Endodermal cell (in vitro differentiated cells): ENCODE measurements at regions not wholly inside any gene's neighbourhood (a gene's known extent, or its start where the extent isn't known, plus 50 kb on each side); places are given as distances from the start of the nearest gene placed in this dataset.

Experiments
- DNase-seq: peaks from one replicate; pipeline ENCODE4 v3.0.0-alpha.2; 2017
- H3K27ac ChIP-seq: 2 replicates; pipeline ENCODE4 v1.5.1; 2013; ENCODE audit warnings: mild to moderate bottlenecking, low read depth, low read length, moderate library complexity
- H3K27me3 ChIP-seq: 2 replicates; pipeline ENCODE4 v1.6.1; 2013; ENCODE audit warnings: mild to moderate bottlenecking, low read length, moderate library complexity; ENCODE audit not compliant: insufficient read depth, control insufficient read depth, poor library complexity, severe bottlenecking
- H3K36me3 ChIP-seq: 2 replicates; pipeline ENCODE4 v1.7.0; 2013; ENCODE audit warnings: mild to moderate bottlenecking, low read length, moderate library complexity; ENCODE audit not compliant: control insufficient read depth, insufficient read depth
- H3K4me1 ChIP-seq: one replicate; pipeline ENCODE4 v1.7.0; 2013; ENCODE audit warnings: low read length; ENCODE audit not compliant: control insufficient read depth, insufficient read depth
- H3K4me3 ChIP-seq: 2 replicates; pipeline ENCODE4 v1.5.1; 2013; ENCODE audit warnings: mild to moderate bottlenecking, low read length, moderate library complexity
- H3K9ac ChIP-seq: 2 replicates; pipeline ENCODE4 v1.6.1; 2013; ENCODE audit warnings: mild to moderate bottlenecking, low read length, moderate library complexity; ENCODE audit not compliant: poor library complexity, severe bottlenecking; ENCODE audit errors: extremely low read depth
- H3K9me3 ChIP-seq: 2 replicates; pipeline ENCODE4 v1.6.1; 2013; ENCODE audit warnings: mild to moderate bottlenecking, low read length, moderate library complexity; ENCODE audit not compliant: control insufficient read depth
- H3K27ac Mint-ChIP-seq: 2 replicates; pipeline ENCODE4 v1.8.0; 2020; ENCODE audit warnings: mixed read lengths
- H3K27me3 Mint-ChIP-seq: 2 replicates; pipeline ENCODE4 v1.8.0; 2021; ENCODE audit warnings: mild to moderate bottlenecking, mixed read lengths; ENCODE audit not compliant: insufficient read depth
- H3K36me3 Mint-ChIP-seq: 2 replicates; pipeline ENCODE4 v1.8.0; 2020; ENCODE audit warnings: low read depth, mixed read lengths
- H3K4me1 Mint-ChIP-seq: 2 replicates; pipeline ENCODE4 v1.8.0; 2020; ENCODE audit warnings: mixed read lengths
- H3K4me3 Mint-ChIP-seq: 2 replicates; pipeline ENCODE4 v1.8.0; 2020; ENCODE audit warnings: mild to moderate bottlenecking, moderate library complexity, mixed read lengths
- H3K9me3 Mint-ChIP-seq: 2 replicates; pipeline ENCODE4 v1.8.0; 2020; ENCODE audit warnings: mild to moderate bottlenecking, mixed read lengths
- CTCF ChIP-seq: fragments of 200-600 bp; sonication (generic); conservative IDR thresholded peaks from 2 replicates; pipeline ENCODE4 v1.5.0; 2021; ENCODE audit warnings: antibody characterized with exemption, mild to moderate bottlenecking
- whole genome bisulfite sequencing, 2 experiments: methylation state at CpG; one replicate each; pipeline versions ENCODE4 v1.1.5 to v1.1.7; 2013; ENCODE audit warnings: missing lambda C conversion rate in 2 of 2, mixed read lengths in 1 of 2; ENCODE audit not compliant: insufficient coverage in 1 of 2, insufficient read length in 1 of 2; 5-methylcytosine and 5-hydroxymethylcytosine counted together

- H3K27ac Mint-ChIP-seq: no peak overlapping the region
- Histone ChIP-seq H3K36me3 (no peaks in the 10 kb centered on the region), H3K4me1 (peaks cover 2% of the 10 kb centered on the region), H3K4me3 (no peak overlapping the region), H3K9me3 (no peaks in the 10 kb centered on the region), H3K27ac (no peak overlapping the region), H3K27me3 (no peaks in the 10 kb centered on the region), H3K9ac (no peak overlapping the region)
- H3K4me1 Mint-ChIP-seq: peaks cover 19% of the 10 kb centered on the region
- H3K36me3 Mint-ChIP-seq: no peaks in the 10 kb centered on the region
- TF ChIP-seq CTCF: no peak
- no peaks in the 10 kb centered on the region for H3K27me3 Mint-ChIP-seq
- WGBS, 2 experiments: 96% methylated on average over 5 of the region's 6 CpGs; no CpG with 5 or more reads in 1 of the 2 experiments
- DNase-seq: no peak
- no peaks in the 10 kb centered on the region for H3K9me3 Mint-ChIP-seq
- H3K4me3 Mint-ChIP-seq: no peak overlapping the region
These were observed 61.8 kb upstream of the A1CF start for GRCh38 chr10:50946991-50947781.

- H3K27me3 ChIP-seq: no peaks in the 10 kb centered on the region
These were observed 65.9 kb upstream of the A1CF start for GRCh38 chr10:50951365-50951764.

GRCh38 chr10:50961297-50961696 lies 75.9 kb upstream of the A1CF start:
- Histone ChIP-seq H3K36me3 (no peaks in the 10 kb centered on the region), H3K4me3 (no peak overlapping the region), H3K27me3 (no peaks in the 10 kb centered on the region), H3K9ac (no peak overlapping the region), H3K9me3 (no peaks in the 10 kb centered on the region), H3K4me1 (no peaks in the 10 kb centered on the region), H3K27ac (no peak overlapping the region)
- Mint-ChIP-seq H3K4me3 (no peak overlapping the region), H3K27ac (no peak overlapping the region), H3K9me3 (no peaks in the 10 kb centered on the region), H3K4me1 (no peaks in the 10 kb centered on the region), H3K27me3 (no peaks in the 10 kb centered on the region), H3K36me3 (no peaks in the 10 kb centered on the region)
- no peak for TF ChIP-seq CTCF
- DNase-seq: no peak

More at GRCh38 chr10:50951365-50951764, 65.9 kb upstream of the A1CF start:
- Mint-ChIP-seq H3K9me3 (no peaks in the 10 kb centered on the region), H3K4me3 (no peak overlapping the region), H3K27me3 (no peaks in the 10 kb centered on the region), H3K27ac (no peak overlapping the region), H3K4me1 (peaks cover 19% of the 10 kb centered on the region), H3K36me3 (no peaks in the 10 kb centered on the region)
- H3K9me3 ChIP-seq: no peaks in the 10 kb centered on the region
- TF ChIP-seq CTCF: no peak
- no peaks in the 10 kb centered on the region for H3K36me3 ChIP-seq
- no peak for DNase-seq
- no peak overlapping the region for H3K4me3 ChIP-seq
- 87 to 93% methylated on average over 2 to 3 of the region's 4 CpGs for WGBS, 2 experiments
- no peak overlapping the region for H3K27ac ChIP-seq
- H3K9ac ChIP-seq: no peak overlapping the region
- peaks cover 2% of the 10 kb centered on the region for H3K4me1 ChIP-seq
